NCI-H2107 (cell line): ENCODE measurements at regions not wholly inside any gene's neighbourhood (a gene's known extent, or its start where the extent isn't known, plus 50 kb on each side); places are given as distances from the start of the nearest gene placed in this dataset.
"Not testable (repeated sequence)": the region's sequence is repeated elsewhere in the genome, so short reads cannot be mapped to it uniquely, and the experiment has no call there.

ENCODE experiments used
- DNase-seq: peaks from one replicate; lab custom pipeline; 2025; lab: John Stamatoyannopoulos, UW

- DNase-seq = no peak
Measured at GRCh38 chr9:87375397-87376073, 122.1 kb upstream of the DAPK1 start.

GRCh38 chr9:87378676-87379075, 119.0 kb upstream of the DAPK1 start:
- DNase-seq = no peak

GRCh38 chr9:87379300-87379699, 118.4 kb upstream of the DAPK1 start:
- no peak for DNase-seq

- no peak for DNase-seq
Measured at GRCh38 chr9:87381050-87381711, 116.5 kb upstream of the DAPK1 start.

- DNase-seq = no peak
Measured at GRCh38 chr9:87381746-87382145, 115.9 kb upstream of the DAPK1 start.

GRCh38 chr9:87382900-87383299, 114.8 kb upstream of the DAPK1 start:
- DNase-seq = no peak

- DNase-seq = no peak
Measured at GRCh38 chr9:87383344-87384150, 114.1 kb upstream of the DAPK1 start.

- no peak for DNase-seq
Measured at GRCh38 chr9:87386490-87387025, 111.1 kb upstream of the DAPK1 start.

GRCh38 chr9:87387351-87388011, 110.2 kb upstream of the DAPK1 start:
- DNase-seq = no peak

- not testable (repeated sequence) for DNase-seq
Measured at GRCh38 chr9:87388708-87389107, 109.0 kb upstream of the DAPK1 start.

- no peak for DNase-seq
Measured at GRCh38 chr9:87389936-87390335, 107.7 kb upstream of the DAPK1 start.

GRCh38 chr9:87390361-87390760, 107.3 kb upstream of the DAPK1 start:
- DNase-seq = no peak

GRCh38 chr9:87392086-87392485, 105.6 kb upstream of the DAPK1 start:
- DNase-seq = no peak

- no peak for DNase-seq
Measured at GRCh38 chr9:87393706-87394230, 103.9 kb upstream of the DAPK1 start.

- DNase-seq = no peak
Measured at GRCh38 chr9:87395804-87396479, 101.7 kb upstream of the DAPK1 start.

GRCh38 chr9:87401681-87402080, 96.0 kb upstream of the DAPK1 start:
- no peak for DNase-seq

- no peak for DNase-seq
Measured at GRCh38 chr9:87402537-87402936, 95.1 kb upstream of the DAPK1 start.

GRCh38 chr9:87405677-87406542, 91.8 kb upstream of the DAPK1 start:
- DNase-seq = no peak

- no peak for DNase-seq
Measured at GRCh38 chr9:87406543-87407166, 91.0 kb upstream of the DAPK1 start.
